Astrocyte of the hippocampus (primary cell): ENCODE measurements at regions not wholly inside any gene's neighbourhood (a gene's known extent, or its start where the extent isn't known, plus 50 kb on each side); places are given as distances from the start of the nearest gene placed in this dataset.
"Not testable (repeated sequence)": the region's sequence is repeated elsewhere in the genome, so short reads cannot be mapped to it uniquely, and the experiment has no call there.

Experiments used
- DNase-seq: peaks from one replicate; pipeline ENCODE4 v3.0.0; 2011; ENCODE audit warnings: low read depth, low spot score

DNA sequence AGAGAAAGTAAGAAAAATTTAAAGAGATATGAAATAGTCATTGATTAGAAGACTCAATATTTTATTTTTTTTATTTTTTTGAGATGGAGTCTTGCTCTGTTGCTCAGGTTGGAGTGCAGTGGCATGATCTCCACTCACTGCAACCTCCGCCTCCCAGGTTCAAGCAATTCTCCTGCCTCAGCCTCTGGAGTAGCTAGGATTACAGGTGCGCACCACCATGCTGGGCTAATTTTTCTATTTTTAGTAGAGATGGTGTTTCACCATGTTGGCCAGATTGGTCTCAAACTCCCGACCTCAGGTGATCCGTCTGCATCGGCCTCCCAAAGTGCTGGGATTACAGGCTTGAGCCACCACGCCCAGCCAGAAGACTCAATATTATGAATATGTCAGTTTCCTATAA lies 672.6 kb downstream of the UQCRFS1 start:
- DNase-seq = not testable (repeated sequence)

DNA sequence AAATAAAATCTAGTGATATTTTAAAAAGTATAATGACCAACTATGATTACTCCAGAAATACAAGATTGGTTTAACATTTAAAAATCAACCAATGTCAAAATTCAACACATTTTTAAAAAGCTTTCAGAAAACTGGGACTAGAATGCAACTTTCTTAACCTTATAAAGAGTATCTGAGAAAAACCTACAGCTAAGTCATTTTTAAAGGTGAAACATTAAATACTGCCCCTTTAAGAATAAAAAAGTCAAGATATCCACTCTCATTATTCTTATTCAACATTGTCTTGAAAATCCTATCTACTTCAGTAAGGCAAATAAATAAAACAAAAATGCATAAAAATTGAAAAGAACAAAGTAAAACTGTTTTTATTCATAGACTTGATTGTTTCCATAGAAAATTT lies 673.2 kb downstream of the UQCRFS1 start:
- DNase-seq = no peak

DNA sequence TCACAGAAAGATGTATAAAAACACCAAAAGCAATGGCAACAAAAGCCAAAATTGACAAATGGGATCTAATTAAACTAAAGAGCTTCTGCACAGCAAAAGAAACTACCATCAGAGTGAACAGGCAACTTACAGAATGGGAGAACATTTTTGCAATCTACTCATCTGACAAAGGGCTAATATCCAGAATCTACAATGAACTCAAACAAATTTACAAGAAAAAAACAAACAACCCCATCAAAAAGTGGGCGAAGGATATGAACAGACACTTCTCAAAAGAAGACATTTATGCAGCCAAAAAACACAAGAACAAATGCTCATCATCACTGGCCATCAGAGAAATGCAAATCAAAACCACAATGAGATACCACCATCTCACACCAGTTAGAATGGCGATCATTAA lies 674.4 kb downstream of the UQCRFS1 start:
- DNase-seq = not testable (repeated sequence)

DNA sequence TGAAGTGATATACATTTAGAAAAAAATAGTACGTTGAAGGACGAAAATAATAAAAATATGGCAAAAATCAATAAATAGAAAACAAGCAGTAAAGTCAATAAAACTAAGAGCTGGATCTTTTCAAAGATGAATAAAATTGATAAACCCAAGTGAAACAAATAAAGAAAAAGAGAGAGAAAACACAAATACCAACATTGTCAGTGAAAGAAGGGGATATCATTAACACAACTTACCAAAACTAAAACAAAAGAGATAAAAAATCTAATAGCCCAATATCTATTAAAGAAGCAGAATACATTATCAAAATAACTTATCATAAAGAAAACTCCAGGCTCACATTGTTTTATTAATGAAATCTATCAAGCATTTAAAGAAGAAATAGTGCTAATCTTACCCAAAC lies 675.1 kb downstream of the UQCRFS1 start:
- DNase-seq = no peak

DNA sequence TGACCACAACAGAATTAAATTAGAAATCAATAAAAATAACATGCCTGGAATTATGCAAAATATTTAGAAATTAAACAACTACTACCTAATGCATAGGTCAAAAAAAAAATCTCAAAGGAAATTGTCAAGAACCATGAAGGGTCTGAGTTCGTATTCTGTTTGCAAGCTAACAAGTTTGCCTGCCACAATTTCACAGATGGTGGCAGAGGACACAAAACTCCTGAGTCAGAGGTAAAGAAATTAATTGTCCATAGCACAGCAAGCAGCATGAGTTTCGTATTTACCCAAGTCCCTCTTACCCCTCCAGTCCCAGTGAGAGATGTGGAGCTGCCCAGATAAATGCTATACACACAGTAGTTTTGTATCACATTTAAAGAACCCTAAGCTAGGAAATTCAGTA lies 675.9 kb downstream of the UQCRFS1 start:
- no peak for DNase-seq

DNA sequence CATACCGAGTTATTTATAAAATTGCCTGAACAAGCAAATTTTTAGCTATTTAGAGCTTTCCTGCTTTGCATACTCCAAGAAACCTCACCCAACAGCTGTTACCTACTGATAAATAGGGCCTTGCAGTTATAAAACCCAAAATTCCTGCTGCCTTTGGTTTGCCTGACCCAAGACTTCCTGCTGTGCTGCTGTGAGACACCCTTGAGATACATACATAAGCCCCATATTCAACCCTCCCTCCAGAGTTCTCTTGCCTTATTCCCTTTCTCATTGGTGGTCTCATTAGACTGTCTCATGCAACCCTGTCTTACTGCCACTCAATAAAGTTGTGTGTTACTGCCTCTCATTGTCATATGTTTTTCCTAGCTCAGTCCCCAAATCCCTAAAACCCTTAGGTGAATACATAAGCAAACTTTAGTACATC lies 677.6 kb downstream of the UQCRFS1 start:
- DNase-seq = no peak

DNA sequence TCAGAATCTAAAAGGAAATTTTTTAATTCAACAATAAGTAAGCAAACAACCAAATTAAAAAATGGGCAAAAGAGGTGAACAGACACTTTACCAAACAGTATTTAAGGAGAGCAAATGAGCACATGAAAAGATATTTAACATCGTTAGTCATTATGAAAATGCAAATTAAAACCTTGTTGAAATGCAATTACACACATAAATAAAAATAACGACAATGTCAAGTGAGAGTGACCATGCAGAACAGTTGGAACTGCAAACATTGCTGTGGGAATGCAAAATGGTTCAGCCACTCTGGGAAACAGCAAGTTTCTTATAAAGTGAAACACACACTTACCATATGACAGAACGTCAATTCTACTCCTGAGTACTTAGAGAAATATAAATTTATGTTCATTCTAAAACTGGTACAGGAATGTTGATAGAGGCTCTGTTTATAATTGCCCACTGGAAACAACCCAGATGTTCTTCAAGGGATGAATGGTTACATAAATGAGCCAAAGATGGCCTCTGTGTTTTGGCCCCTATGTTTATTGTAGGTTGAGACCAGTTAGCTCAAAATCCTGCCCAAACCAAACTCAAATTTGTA lies 678.1 kb downstream of the UQCRFS1 start:
- DNase-seq = no peak

DNA sequence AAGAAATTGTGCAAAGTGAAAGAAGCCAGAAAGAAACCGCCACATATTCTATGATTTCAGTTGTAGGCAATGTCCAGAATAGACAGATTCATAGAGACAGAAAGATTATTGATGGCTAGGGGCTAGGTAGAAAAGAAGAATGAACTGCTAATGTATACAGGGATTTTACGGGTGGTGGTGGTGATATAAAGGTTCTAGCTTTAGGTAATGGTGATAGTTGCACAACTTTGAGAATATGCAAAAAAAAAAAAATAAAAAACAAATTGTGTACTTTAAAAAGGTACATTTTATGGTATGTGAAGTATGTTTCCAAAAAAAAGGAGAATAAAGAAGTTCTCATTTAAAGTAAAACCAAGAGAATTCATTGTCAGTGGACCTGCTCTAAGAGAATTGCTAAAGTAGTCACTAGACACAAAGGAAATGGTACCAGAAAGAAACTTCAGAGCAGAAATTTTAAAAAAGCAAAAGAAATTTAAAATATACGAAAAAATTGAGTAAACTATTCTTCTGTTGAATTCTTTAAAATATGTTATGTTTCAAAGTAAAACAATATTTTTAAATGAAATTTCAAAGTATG lies 680.1 kb downstream of the UQCRFS1 start:
- DNase-seq = no peak

DNA sequence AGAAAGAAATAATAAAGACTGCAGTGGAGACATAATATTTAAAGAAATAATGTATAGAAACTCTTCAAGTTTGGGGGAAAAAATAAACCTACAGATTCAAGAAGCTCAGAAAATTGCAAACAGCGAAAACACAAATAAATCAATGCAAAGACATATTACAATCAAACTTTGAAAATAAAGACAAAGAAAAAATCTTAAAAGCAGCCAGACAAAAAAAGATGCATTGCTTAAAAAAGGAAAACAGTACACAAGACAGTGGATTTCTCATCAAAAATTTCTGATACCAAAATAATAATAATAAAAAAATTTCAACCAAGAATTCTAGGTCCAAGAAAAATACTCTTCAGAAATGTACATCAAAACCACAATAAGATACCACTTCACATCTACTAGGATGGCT lies 681.0 kb downstream of the UQCRFS1 start:
- DNase-seq = no peak

DNA sequence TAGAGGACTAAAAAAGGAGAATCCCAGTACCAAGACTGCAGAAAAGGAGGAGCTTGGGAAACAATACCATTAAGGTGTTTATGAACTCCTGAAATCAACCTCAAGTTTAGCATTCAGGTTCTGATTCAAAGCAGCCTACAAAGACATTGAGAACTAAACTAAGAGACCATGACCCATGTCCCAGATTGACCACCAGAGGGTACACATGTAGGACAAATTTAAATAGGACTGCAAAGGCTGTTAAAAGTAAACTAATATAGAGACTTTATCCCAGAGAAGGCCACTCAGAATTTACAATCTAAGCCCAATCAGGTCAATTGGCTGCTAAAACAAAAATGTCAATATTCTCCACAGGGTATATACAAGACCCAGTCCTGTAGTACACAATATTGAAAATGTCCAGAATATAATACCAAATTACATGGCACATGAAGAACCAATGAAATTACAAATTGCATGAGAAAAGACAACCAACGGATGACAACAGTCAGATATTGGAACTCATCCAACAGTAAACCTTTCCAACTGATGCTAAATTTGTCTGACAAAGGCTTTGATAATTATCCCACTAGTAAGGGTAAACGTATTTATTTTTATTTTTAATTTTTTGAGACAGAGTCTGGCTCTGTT lies 682.4 kb downstream of the UQCRFS1 start:
- DNase-seq = no peak

DNA sequence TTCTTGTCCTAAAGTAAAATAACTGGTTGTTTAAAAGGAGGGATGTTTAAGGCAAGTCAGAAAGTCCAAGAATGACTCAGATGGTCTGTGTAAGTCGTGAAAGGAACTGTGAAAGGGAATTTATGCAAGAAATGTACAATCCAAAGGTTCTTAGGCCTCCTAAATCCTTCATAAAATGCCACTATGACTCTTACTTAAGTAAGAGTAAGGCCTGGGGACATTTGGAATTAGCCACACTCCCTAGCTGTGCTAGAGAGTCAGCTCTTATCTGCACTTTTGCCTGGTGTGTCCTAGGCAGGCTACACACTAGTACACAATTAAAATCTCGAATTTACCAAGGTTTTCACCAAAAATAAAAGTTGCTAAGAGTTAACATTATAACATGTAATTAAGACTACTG lies 686.9 kb downstream of the UQCRFS1 start:
- no peak for DNase-seq

DNA sequence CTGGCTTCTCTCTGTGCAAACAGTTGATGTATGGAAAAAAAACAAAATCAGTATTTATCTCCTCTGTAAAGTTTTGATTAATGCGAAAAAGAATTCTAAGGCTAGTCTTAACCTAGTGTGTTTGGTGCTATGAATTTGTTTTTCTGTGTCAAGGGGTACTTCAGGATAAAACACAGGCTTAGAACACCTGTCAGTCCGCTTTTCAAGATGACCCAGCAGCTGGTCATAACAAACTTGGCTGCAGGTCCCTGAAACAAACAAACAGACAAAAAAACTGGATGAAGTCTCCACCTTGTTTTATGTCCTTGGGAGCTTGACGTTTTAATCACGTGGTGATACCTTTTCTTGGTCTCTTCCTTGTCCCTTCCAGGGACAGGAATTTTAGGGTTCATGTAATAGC lies 689.3 kb downstream of the UQCRFS1 start:
- no peak for DNase-seq

DNA sequence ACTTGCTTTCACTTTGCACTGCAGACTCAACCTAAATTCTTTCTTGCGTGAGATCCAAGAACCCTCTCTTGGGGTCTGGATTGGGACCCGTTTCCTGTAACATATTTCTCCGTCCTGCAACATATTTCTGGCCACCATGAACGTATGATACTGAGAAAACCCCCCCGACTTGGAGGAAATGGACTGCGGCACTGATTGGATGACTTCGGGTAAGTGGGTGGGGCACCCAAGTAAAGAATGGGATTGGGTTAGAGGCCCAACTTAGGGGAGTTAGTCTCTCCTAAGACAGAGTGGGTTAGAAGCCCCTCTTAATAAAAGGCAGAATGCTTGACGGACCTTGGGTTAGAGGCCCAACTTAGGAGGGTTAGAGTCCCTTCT lies 690.4 kb downstream of the UQCRFS1 start:
- no peak for DNase-seq

DNA sequence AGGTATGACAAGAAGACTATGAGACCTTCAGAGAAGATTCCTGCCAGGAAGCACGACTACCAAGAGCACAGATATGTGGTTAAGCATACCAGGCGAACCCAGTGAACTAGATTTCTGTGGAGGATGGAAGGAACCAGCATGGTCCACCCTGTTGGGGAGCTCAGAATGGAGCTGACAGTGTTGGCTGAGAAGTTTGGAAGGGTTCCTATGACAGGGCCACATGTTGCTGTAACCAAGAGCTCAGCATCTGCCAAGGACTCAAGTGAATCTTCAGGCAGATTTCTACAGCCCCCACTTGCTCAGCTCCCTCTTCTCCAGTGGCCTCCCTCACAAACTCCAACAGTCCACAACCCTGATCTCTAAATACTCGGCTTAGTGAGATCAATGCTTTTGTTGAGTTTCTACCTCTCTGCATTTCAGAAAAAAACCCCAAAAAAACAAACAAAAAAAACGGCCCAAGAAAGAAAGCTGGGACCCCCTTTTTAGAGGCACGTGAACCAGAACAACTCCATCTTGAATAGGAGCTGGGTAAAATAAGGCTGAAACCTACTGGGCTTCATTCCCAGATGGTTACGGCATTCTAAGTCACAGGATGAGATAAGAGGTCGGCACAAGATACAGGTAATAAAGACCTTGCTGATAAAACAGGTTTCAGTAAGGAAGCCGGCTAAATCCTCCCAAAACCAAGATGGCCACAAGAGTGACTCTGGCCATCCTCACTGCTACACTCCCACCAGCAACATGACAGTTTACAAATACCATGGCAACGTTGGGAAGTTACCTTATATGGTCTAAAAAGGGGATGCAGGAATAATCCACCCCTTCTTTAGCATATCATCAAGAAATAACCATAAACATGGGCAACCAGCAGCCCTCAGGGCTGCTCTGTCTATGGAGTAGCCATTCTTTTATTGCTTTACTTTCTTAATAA lies 691.1 kb downstream of the UQCRFS1 start:
- DNase-seq = no peak

DNA sequence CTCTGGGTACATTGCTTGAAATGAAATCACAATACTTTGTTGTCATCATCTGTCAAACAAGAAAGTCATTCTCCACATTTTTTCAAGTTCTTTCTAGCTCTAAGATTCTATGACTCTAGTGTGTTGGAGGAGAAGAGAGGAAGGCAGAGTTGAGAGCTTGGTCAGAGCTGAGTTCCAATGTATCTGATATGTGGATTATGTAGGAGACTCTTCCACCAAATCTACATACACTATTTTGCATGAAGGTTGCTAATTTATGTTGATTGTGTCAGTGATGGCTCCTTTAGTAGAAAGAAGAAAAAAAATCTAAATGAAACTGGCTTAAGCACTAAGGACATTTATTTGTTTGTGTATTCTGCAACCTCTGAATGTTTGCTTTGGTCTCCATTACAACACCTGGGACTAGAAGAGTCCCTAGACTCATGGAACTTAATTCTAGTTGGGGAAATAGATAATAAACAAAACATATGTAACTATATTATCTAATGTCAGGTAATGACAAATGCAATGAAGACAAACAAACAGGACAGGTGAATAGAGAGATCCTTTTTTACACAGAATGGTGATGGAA lies 691.9 kb downstream of the UQCRFS1 start:
- DNase-seq = no peak

DNA sequence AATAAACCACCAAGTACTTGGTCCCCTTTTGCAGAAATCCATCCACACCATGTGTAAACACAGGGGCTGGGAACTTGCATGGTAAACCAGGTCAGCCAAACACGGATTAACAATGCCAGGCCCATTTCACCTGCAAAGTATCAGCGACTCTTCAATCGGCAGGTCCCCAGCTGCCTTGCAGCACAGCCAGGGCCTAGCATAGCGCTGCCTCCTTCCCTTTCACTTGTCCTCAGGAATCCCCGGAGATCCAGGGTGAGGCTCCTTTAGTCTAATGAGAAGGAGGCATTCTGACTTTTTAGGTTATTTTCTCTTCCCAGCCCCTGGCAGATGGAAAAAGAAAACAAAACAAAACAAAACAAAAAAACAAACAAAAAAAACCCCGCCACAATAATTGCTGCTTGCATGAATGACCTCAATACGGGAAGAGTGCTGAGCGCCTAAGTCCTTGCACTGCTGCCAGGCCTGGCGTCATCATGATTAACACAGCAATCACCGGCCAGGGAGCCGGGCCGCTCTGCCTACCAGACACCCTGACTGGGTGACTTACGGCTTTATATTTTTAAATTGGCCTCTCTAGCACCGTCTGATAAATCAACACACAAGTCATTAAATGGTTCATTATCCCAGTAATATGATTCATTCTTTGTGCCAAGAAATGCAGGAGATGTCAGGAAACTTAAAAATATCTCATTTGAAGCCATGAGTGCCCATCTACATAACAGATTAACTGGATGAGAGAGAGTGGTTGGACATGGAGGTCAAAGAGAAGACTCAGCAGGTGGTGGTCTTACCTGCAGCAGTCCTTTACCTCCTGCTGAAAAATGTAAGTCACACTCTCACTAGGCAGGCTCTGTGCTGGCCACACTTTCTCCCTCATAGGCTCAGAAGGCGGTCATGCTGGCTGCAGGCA lies 692.7 kb downstream of the UQCRFS1 start:
- peak; percentile 67 for DNase-seq

DNA sequence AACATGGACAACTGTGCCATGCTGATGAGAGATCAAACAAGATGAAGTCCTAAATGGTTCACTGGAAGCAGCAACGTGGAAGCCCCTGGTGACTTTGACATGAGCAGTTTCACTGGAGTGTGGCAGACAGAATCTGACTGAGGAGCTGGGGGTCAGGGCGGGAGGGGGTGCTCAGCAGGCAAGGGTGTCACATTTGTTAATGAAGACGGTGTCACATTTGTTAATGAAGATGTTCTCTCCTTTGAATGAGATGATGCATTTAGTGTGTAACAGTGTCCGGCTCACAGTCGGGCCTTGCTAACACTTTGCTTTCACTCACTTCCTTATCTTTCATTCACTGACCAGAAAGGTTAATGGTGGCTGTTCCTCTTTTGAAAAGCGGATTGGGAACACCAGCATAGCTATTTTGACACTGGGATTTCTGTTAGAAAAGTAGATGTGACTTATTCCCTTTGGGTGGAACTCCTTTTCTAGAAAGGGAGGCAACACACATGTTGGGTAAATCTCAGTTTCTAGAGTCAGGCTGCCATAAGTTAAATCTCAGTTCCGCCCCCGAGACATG lies 693.7 kb downstream of the UQCRFS1 start:
- DNase-seq = no peak

DNA sequence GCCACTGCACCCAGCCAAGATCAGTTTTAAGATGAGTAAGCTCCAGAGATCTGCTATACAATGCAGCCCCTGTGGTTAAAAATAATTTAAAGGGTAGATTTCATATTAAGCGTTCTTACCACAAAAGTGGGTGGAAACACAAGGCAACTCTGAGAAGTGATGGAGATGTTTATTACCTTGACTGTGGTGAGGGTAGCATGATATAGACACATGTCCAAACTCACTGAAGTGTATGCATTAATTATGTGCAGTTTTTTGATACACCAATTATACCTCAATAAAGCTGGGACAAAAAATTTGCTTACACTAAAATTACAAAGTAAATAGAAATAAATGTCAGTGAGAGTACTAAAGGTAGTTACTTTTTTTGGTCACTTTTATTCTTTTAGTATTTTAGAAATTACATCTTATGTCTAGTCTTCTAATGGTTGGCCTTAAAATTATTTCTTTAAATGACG lies 696.5 kb downstream of the UQCRFS1 start:
- DNase-seq = no peak

DNA sequence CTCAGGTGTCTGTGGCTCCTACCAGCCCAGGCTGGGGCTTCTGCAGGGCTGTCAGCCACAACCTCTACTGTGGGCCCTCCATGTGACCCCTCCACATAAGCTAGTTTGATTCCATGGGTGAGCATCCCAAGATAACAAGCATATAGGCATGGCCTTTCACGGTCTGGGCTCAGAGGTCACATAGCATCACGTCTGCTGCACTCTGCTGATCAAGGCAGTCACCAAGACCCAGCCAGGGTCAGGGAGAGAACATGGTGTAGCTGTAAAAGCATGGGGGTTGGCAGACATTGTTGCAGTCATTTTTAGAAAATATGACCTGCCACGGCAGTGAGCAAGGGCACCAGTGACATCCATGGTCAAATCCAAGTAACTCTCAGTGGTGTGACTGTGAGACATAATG lies 698.8 kb downstream of the UQCRFS1 start:
- DNase-seq = no peak

DNA sequence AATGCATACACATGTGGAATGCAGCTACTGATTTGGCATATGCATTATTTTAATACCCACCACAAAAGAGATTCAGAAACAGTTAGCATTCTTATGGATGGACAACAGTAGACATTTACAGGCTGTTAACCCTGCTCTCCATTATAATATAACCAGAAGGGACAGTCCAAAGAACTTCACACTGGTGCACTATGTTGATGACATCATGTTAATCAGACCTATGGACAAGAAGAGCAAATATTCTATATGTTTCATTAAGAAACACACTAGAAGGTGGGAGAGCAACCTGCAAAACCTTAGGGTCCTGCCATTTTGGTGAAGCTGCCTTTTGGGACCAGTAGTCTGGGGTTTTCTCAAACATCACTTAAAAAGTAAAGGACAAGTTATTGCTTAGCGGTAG lies 701.3 kb downstream of the UQCRFS1 start:
- no peak for DNase-seq
